CD14-positive monocyte (primary cell): ENCODE measurements at regions not wholly inside any gene's neighbourhood (a gene's known extent, or its start where the extent isn't known, plus 50 kb on each side); places are given as distances from the start of the nearest gene placed in this dataset.

Source experiments
- DNase-seq, 3 donors: peaks; one replicate each; pipeline ENCODE4 v3.0.0-alpha.2; 2011 to 2022
- H2AFZ ChIP-seq: 2 replicates; pipeline ENCODE4 v1.6.0; 2012; ENCODE audit warnings: mild to moderate bottlenecking, low read depth, low read length, inconsistent platforms; ENCODE audit not compliant: insufficient read depth, poor library complexity, severe bottlenecking
- H3K27ac ChIP-seq, 2 donors: 1 replicate in 1 of 2; 2 replicates in 1 of 2; pipeline ENCODE4 v1.5.1; 2012 to 2013; ENCODE audit warnings: low read length in 2 of 2, control low read depth in 1 of 2, inconsistent platforms in 1 of 2, low read depth in 1 of 2, mild to moderate bottlenecking in 1 of 2
- H3K27me3 ChIP-seq, 2 donors: one replicate each; pipeline versions ENCODE4 v1.6.0 to v1.6.1; 2011 to 2013; ENCODE audit warnings: low read length in 2 of 2; ENCODE audit not compliant: control insufficient read depth in 2 of 2, insufficient read depth in 2 of 2
- H3K36me3 ChIP-seq, 2 donors: replicated peaks in 1 of 2; 1 replicate in 1 of 2; 2 replicates in 1 of 2; pipeline versions ENCODE4 v1.5.1 to v1.6.1; 2012 to 2013; ENCODE audit warnings: low read length in 2 of 2, control low read depth in 1 of 2, inconsistent platforms in 1 of 2, mild to moderate bottlenecking in 1 of 2; ENCODE audit not compliant: insufficient read depth in 2 of 2, control insufficient read depth in 1 of 2
- H3K4me1 ChIP-seq, 2 donors: 1 replicate in 1 of 2; 2 replicates in 1 of 2; pipeline versions ENCODE4 v1.5.1 to v1.6.1; 2012 to 2013; ENCODE audit warnings: low read length in 2 of 2, control low read depth in 1 of 2, inconsistent platforms in 1 of 2, mild to moderate bottlenecking in 1 of 2, moderate library complexity in 1 of 2; ENCODE audit not compliant: insufficient read depth in 2 of 2, control insufficient read depth in 1 of 2
- H3K4me2 ChIP-seq: replicated peaks from 2 replicates; pipeline ENCODE3; 2012; ENCODE audit warnings: low read length, moderate library complexity, mild to moderate bottlenecking; ENCODE audit not compliant: poor library complexity, severe bottlenecking; ENCODE audit errors: extremely low read depth
- H3K4me3 ChIP-seq, 3 experiments: fragments of 200-600 bp in 1 of 3; sonication (generic) in 1 of 3; replicated peaks in 1 of 3; 1 replicate in 2 of 3; 2 replicates in 1 of 3; pipeline ENCODE4 v1.5.1; 2011 to 2013; ENCODE audit warnings: low read length in 3 of 3, mild to moderate bottlenecking in 3 of 3, control low read depth in 2 of 3, low read depth in 2 of 3, inconsistent platforms in 1 of 3, moderate library complexity in 1 of 3
- H3K79me2 ChIP-seq: 2 replicates; pipeline ENCODE4 v1.6.0; 2012; ENCODE audit warnings: mild to moderate bottlenecking, control low read depth, inconsistent platforms, low read length, moderate library complexity; ENCODE audit not compliant: insufficient read depth
- H3K9ac ChIP-seq: 2 replicates; pipeline ENCODE4 v1.6.0; 2017; ENCODE audit warnings: low read length, mild to moderate bottlenecking; ENCODE audit not compliant: insufficient read depth, poor library complexity, severe bottlenecking
- H3K9me3 ChIP-seq, 2 donors: replicated peaks in 1 of 2; 1 replicate in 1 of 2; 2 replicates in 1 of 2; pipeline versions ENCODE4 v1.5.1 to v1.6.1; 2012 to 2013; ENCODE audit warnings: low read length in 2 of 2, control low read depth in 1 of 2; ENCODE audit not compliant: control insufficient read depth in 1 of 2, insufficient read depth in 1 of 2
- H4K20me1 ChIP-seq: 2 replicates; pipeline ENCODE4 v1.6.0; 2012; ENCODE audit warnings: mild to moderate bottlenecking, low read length, control low read depth, moderate library complexity; ENCODE audit not compliant: insufficient read depth
- H3K27ac Mint-ChIP-seq, 7 donors: one replicate each; pipeline ENCODE4 v1.8.0; 2020; ENCODE audit warnings: mild to moderate bottlenecking in 7 of 7, mixed read lengths in 7 of 7, moderate library complexity in 6 of 7, inconsistent platforms in 2 of 7
- H3K27me3 Mint-ChIP-seq, 3 donors: one replicate each; pipeline ENCODE4 v1.8.0; 2021 to 2022; ENCODE audit warnings: low read depth in 3 of 3, mild to moderate bottlenecking in 3 of 3, mixed read lengths in 3 of 3, moderate library complexity in 3 of 3, inconsistent platforms in 1 of 3
- H3K36me3 Mint-ChIP-seq, 2 donors: one replicate each; pipeline ENCODE4 v1.8.0; 2020; ENCODE audit warnings: mixed read lengths in 2 of 2, inconsistent platforms in 1 of 2, mild to moderate bottlenecking in 1 of 2
- H3K4me1 Mint-ChIP-seq: one replicate; pipeline ENCODE4 v1.8.0; 2020; ENCODE audit warnings: mild to moderate bottlenecking, mixed read lengths
- H3K4me3 Mint-ChIP-seq, 2 donors: one replicate each; pipeline ENCODE4 v1.8.0; 2020; ENCODE audit warnings: mild to moderate bottlenecking in 2 of 2, mixed read lengths in 2 of 2, moderate library complexity in 1 of 2
- H3K9me3 Mint-ChIP-seq, 7 donors: one replicate each; pipeline ENCODE4 v1.8.0; 2020 to 2022; ENCODE audit warnings: mixed read lengths in 7 of 7, mild to moderate bottlenecking in 6 of 7, moderate library complexity in 6 of 7, inconsistent platforms in 2 of 7
- CTCF ChIP-seq: fragments of 200-600 bp; IDR thresholded peaks from one replicate; pipeline ENCODE4 v1.8.0; 2022; ENCODE audit warnings: antibody characterized with exemption, mild to moderate bottlenecking
- WGBS: methylation state at CpG from one replicate; pipeline ENCODE4 v1.1.5; 2013; ENCODE audit warnings: missing lambda C conversion rate; ENCODE audit not compliant: insufficient coverage; 5-methylcytosine and 5-hydroxymethylcytosine counted together
- intact Hi-C, 2 donors: fragments of 100-400 bp; cut with micrococcal nuclease; formaldehyde crosslinking; loops; one replicate each; pipeline versions ENCODE4 v1.15.0 to v1.15.1; 2023

GRCh38 chr3:34196914-34197313 lies 398.5 kb downstream of the PDCD6IP start:
- H3K36me3 ChIP-seq = no peaks in the 10 kb centered on the region
- H3K9me3 Mint-ChIP-seq = peaks cover 0 to 3% (median 0%) of the 10 kb centered on the region in 7 donors
- no peak overlapping the region for H3K9ac ChIP-seq
- H3K27ac Mint-ChIP-seq = no peak overlapping the region
- H3K36me3 Mint-ChIP-seq = no peaks in the 10 kb centered on the region
- H3K9me3 ChIP-seq = no peaks in the 10 kb centered on the region
- intact Hi-C loops = no loop called here
- H3K4me1 Mint-ChIP-seq = peaks cover 6% of the 10 kb centered on the region
- no peaks in the 10 kb centered on the region for H3K27me3 ChIP-seq
- no peak overlapping the region for H3K4me2 ChIP-seq
- peaks cover 0 to 7% (median 0%) of the 10 kb centered on the region in 3 donors for H3K27me3 Mint-ChIP-seq
- H4K20me1 ChIP-seq = no peaks in the 10 kb centered on the region
- no peak overlapping the region for H2AFZ ChIP-seq
- no peaks in the 10 kb centered on the region for H3K4me1 ChIP-seq
- no peak for TF ChIP-seq CTCF
- H3K79me2 ChIP-seq = no peaks in the 10 kb centered on the region
- DNase-seq = no peak
- H3K27ac ChIP-seq = no peak overlapping the region
- H3K4me3 ChIP-seq = no peak overlapping the region
- no peak overlapping the region for H3K4me3 Mint-ChIP-seq
- WGBS = no CpG with 5 or more reads among the region's 2 CpGs

GRCh38 chr3:34198309-34198708 lies 399.9 kb downstream of the PDCD6IP start:
- Histone ChIP-seq H3K4me3 (no peak overlapping the region), H3K4me2 (no peak overlapping the region), H3K79me2 (no peaks in the 10 kb centered on the region), H3K9me3 (no peaks in the 10 kb centered on the region), H4K20me1 (no peaks in the 10 kb centered on the region), H3K27ac (no peak overlapping the region), H2AFZ (no peak overlapping the region), H3K27me3 (no peaks in the 10 kb centered on the region), H3K9ac (no peak overlapping the region), H3K4me1 (no peaks in the 10 kb centered on the region), H3K36me3 (no peaks in the 10 kb centered on the region)
- H3K4me1 Mint-ChIP-seq = peaks cover 6% of the 10 kb centered on the region
- WGBS = 27% methylated on average over 1 of the region's 1 CpG
- no peak for DNase-seq
- H3K27ac Mint-ChIP-seq = peak overlapping the region in 2 of 7 donors; percentile 1 to 76
- TF ChIP-seq CTCF = no peak
- intact Hi-C loops = no loop called here
- no peaks in the 10 kb centered on the region for H3K36me3 Mint-ChIP-seq
- peaks cover 0 to 7% (median 0%) of the 10 kb centered on the region in 3 donors for H3K27me3 Mint-ChIP-seq
- peaks cover 0 to 3% (median 0%) of the 10 kb centered on the region in 7 donors for H3K9me3 Mint-ChIP-seq
- H3K4me3 Mint-ChIP-seq = no peak overlapping the region
